ENCODE measurements at regions not wholly inside any gene's neighbourhood (a gene's known extent, or its start where the extent isn't known, plus 50 kb on each side); places are given as distances from the start of the nearest gene placed in this dataset.
"Not testable (repeated sequence)": the region's sequence is repeated elsewhere in the genome, so short reads cannot be mapped to it uniquely, and the experiment has no call there.

DNA sequence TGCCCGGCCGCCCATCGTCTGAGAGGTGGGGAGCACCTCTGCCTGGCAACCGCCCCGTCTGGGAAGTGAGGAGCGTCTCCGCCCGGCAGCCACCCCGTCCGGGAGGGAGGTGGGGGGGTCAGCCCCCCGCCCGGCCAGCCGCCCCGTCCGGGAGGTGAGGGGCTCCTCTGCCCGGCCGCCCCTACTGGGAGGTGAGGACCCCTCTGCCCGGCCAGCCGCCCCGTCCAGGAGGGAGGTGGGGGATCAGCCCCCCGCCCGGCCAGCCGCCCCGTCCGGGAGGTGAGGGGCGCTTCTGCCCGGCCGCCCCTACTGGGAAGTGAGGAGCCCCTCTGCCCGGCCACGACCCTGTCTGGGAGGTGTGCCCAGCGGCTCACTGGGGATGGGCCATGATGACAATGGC is 80.5 kb upstream of the FAM110C start:
- H3K27ac ChIP-seq (ENCODE audit: low read depth in 2 of 2, low read length in 1 of 2); H3K27me3 ChIP-seq (ENCODE audit: control insufficient read depth in 1 of 2, insufficient read depth in 2 of 2, low read length in 2 of 2); H3K4me3 ChIP-seq (ENCODE audit: low read depth in 1 of 2, low read length in 2 of 2); H3K36me3 ChIP-seq (ENCODE audit: control insufficient read depth in 2 of 2, insufficient read depth in 2 of 2, low read length in 1 of 2); H3K9me3 ChIP-seq (ENCODE audit: control insufficient read depth in 2 of 2, insufficient read depth in 1 of 2, low read depth in 1 of 2, low read length in 1 of 2); H3K4me1 ChIP-seq (ENCODE audit: control insufficient read depth in 2 of 2, insufficient read depth in 2 of 2, low read length in 1 of 2): not testable (repeated sequence)
- 96 to 100% methylated on average over 10 to 31 of the region's 31 CpGs for WGBS, 2 donors

DNA sequence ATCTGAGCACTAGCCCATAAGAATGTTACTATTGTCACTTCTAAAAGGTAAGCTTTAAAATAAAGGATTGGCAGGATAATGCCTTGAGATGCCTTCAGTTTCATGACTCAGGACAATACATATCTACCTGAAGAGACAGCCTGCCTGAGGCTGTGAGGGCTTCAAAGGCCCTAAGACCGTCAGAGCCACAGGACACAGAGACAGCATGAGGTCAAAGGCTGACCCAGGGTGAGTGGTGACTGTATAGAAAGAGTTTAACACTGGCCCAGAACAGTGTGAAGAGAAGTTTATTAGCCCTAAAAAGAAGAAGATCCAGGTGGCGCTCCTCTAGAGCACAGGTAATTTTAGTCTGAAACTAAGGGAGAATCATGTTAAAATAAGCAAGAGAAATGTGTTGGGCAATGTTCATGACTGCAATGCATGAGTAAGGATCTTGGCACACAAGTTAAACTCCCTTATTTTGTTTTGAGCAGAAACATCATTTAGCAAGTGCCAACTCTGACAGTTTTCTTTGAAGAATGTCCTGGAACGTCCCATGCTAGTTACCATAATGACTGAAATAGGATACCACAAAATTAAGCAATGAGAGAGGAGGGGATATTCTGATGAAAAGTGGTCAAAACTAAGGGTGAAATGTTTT is 78.1 kb upstream of the FAM110C start:
- H3K4me1 ChIP-seq (ENCODE audit: control insufficient read depth in 2 of 2, insufficient read depth in 2 of 2, low read length in 1 of 2), result no peaks in the 10 kb centered on the region
- no peaks in the 10 kb centered on the region for H3K9me3 ChIP-seq (ENCODE audit: control insufficient read depth in 2 of 2, insufficient read depth in 1 of 2, low read depth in 1 of 2, low read length in 1 of 2)
- 28 to 57% methylated on average over 3 of the region's 3 CpGs for WGBS, 2 donors
- peak overlapping the region in 1 of 2 donors; percentile 26 for H3K27ac ChIP-seq (ENCODE audit: low read depth in 2 of 2, low read length in 1 of 2)
- H3K36me3 ChIP-seq (ENCODE audit: control insufficient read depth in 2 of 2, insufficient read depth in 2 of 2, low read length in 1 of 2), result no peaks in the 10 kb centered on the region
- H3K27me3 ChIP-seq (ENCODE audit: control insufficient read depth in 1 of 2, insufficient read depth in 2 of 2, low read length in 2 of 2), result no peaks in the 10 kb centered on the region
- no peak overlapping the region for H3K4me3 ChIP-seq (ENCODE audit: low read depth in 1 of 2, low read length in 2 of 2)

DNA sequence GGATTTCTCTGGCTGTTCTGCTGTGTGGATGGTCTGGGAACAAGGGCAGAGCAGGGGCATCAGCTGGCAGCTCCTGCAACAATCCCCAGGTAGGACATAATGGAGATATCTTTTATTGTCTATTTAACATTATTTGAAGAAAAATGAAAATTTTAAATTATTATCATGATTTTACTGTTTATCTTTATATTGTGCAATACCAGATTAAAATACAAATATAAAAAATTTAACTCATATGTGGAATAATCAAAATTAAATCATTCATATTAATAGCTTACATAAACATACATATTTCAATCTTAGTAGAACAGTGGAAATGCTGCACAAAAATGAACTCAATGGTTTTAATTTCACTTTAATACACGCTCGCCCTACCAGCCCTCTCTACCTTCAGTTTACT is 70.6 kb upstream of the FAM110C start:
- H3K27me3 ChIP-seq (ENCODE audit: control insufficient read depth in 1 of 2, insufficient read depth in 2 of 2, low read length in 2 of 2), result no peaks in the 10 kb centered on the region
- WGBS, 2 donors, result 92 to 95% methylated on average over 2 of the region's 2 CpGs
- no peaks in the 10 kb centered on the region for H3K9me3 ChIP-seq (ENCODE audit: control insufficient read depth in 2 of 2, insufficient read depth in 1 of 2, low read depth in 1 of 2, low read length in 1 of 2)
- H3K36me3 ChIP-seq (ENCODE audit: control insufficient read depth in 2 of 2, insufficient read depth in 2 of 2, low read length in 1 of 2), result no peaks in the 10 kb centered on the region
- no peak overlapping the region for H3K27ac ChIP-seq (ENCODE audit: low read depth in 2 of 2, low read length in 1 of 2)
- no peaks in the 10 kb centered on the region for H3K4me1 ChIP-seq (ENCODE audit: control insufficient read depth in 2 of 2, insufficient read depth in 2 of 2, low read length in 1 of 2)
- no peak overlapping the region for H3K4me3 ChIP-seq (ENCODE audit: low read depth in 1 of 2, low read length in 2 of 2)

DNA sequence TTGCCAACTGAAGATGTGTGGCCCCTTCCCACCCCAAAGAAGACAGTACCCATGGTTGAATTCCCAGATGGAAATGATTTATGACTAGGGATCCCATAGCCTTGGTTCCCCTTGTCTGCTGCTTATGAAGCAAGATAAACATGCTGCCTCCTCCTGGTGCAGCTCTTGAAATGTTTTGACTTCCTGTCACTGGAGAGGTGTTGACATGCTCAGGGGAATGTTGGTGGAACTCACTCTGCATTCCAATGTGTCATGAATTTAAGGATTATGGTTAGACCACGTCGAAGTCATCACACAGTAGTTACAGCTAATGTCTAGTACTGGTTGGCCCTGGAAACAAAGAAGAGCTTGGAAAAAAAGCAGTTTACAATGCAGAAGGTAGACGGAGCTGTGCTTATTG is 69.0 kb upstream of the FAM110C start:
- H3K9me3 ChIP-seq (ENCODE audit: control insufficient read depth in 2 of 2, insufficient read depth in 1 of 2, low read depth in 1 of 2, low read length in 1 of 2), result no peaks in the 10 kb centered on the region
- no peak overlapping the region for H3K4me3 ChIP-seq (ENCODE audit: low read depth in 1 of 2, low read length in 2 of 2)
- no peak overlapping the region for H3K27ac ChIP-seq (ENCODE audit: low read depth in 2 of 2, low read length in 1 of 2)
- no peaks in the 10 kb centered on the region for H3K36me3 ChIP-seq (ENCODE audit: control insufficient read depth in 2 of 2, insufficient read depth in 2 of 2, low read length in 1 of 2)
- H3K4me1 ChIP-seq (ENCODE audit: control insufficient read depth in 2 of 2, insufficient read depth in 2 of 2, low read length in 1 of 2), result no peaks in the 10 kb centered on the region
- H3K27me3 ChIP-seq (ENCODE audit: control insufficient read depth in 1 of 2, insufficient read depth in 2 of 2, low read length in 2 of 2), result no peaks in the 10 kb centered on the region
- WGBS, 2 donors, result 30 to 32% methylated on average over 3 of the region's 3 CpGs

DNA sequence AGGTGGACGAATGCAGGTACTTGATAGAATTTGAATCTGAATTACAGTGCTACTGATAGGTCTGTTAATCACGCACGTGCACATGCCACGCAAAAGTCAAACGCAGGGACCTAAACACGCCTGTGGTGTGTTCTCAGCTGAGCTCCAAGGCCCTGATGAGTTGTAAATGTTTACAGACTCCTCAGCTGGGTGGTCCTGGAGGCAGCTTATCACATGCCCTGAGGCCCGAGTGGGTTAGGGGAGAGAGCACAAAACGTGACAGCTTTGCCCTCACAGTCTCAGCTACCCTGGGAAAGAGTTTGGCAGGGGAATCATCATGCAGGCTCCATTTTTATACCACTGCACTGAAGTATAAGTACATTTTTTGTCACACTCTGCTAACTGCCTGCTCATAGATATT is 68.3 kb upstream of the FAM110C start:
- WGBS, 2 donors, result 68 to 73% methylated on average over 8 of the region's 8 CpGs
- H3K27ac ChIP-seq (ENCODE audit: low read depth in 2 of 2, low read length in 1 of 2), result no peak overlapping the region

DNA sequence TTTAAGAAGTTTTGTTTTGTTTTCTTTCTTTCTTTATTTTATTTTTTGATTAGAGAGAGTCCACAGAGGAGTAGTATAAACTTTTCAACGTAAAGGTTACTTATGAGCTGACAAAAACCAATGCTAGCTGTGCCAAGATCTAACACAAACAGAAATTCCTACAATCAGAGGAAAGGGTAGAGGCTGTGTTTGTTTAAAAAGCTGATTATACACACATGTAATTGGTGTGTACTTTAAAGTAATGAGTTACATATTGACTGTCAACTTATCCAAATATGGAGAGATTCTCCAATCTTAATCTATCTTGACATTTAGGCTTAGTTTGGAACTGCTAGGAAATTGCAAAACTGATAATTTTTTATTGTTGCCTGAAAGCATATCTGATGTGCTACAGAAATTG is 63.7 kb upstream of the FAM110C start:
- Histone ChIP-seq H3K27me3 (ENCODE audit: control insufficient read depth in 1 of 2, insufficient read depth in 2 of 2, low read length in 2 of 2) (no peaks in the 10 kb centered on the region), H3K36me3 (ENCODE audit: control insufficient read depth in 2 of 2, insufficient read depth in 2 of 2, low read length in 1 of 2) (no peaks in the 10 kb centered on the region), H3K27ac (ENCODE audit: low read depth in 2 of 2, low read length in 1 of 2) (no peak overlapping the region), H3K4me3 (ENCODE audit: low read depth in 1 of 2, low read length in 2 of 2) (no peak overlapping the region), H3K4me1 (ENCODE audit: control insufficient read depth in 2 of 2, insufficient read depth in 2 of 2, low read length in 1 of 2) (no peaks in the 10 kb centered on the region), H3K9me3 (ENCODE audit: control insufficient read depth in 2 of 2, insufficient read depth in 1 of 2, low read depth in 1 of 2, low read length in 1 of 2) (peaks cover 0 to 6% of the 10 kb centered on the region in 2 donors)
- 35 to 36% methylated on average over 1 of the region's 1 CpG for WGBS, 2 donors

More for the DNA sequence above, 68.3 kb upstream of the FAM110C start:
- Histone ChIP-seq H3K9me3 (ENCODE audit: control insufficient read depth in 2 of 2, insufficient read depth in 1 of 2, low read depth in 1 of 2, low read length in 1 of 2) (no peaks in the 10 kb centered on the region), H3K27me3 (ENCODE audit: control insufficient read depth in 1 of 2, insufficient read depth in 2 of 2, low read length in 2 of 2) (no peaks in the 10 kb centered on the region), H3K36me3 (ENCODE audit: control insufficient read depth in 2 of 2, insufficient read depth in 2 of 2, low read length in 1 of 2) (no peaks in the 10 kb centered on the region), H3K4me3 (ENCODE audit: low read depth in 1 of 2, low read length in 2 of 2) (no peak overlapping the region), H3K4me1 (ENCODE audit: control insufficient read depth in 2 of 2, insufficient read depth in 2 of 2, low read length in 1 of 2) (no peaks in the 10 kb centered on the region)

DNA sequence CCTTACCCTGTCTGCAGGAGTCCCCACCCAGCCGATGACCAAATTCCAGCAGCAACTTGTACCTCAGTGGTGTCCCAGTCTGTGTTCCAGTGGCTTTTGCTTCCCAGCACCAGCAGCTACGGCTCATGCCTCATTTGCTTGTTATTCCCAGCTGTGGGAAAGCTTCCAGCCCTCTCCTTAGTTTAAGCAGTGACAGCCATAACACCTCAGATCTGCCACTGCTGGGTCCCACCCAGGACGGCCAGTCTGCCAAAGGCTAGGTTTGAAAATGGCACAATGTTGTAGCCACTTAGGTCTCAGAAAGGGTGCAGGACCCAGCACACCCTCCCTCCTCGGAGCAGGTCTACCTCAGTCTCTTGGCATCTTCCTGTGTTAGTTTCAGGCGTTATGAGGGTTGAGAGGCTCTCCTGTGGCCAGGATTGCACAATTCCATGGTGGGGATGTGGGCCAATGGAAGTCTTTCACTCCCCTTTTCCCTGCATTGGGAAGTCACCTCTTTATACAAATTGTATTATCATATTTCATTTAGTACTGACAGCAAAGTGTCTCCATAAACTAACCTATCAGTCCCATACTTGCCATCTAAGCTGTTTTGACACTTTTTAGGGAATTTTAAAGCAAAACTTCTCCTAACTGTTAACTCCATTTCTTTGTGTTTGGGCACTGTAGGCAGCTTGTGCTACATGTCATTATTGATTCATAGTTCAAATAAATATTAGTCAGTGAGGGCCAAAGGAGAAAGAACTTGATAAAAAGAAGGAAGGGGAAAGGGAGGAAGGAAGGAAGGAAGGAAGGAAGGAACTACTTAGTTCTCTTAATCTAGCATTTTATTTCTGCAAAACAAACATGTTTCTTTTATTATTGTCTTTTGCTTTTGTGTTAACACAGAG is 62.9 kb upstream of the FAM110C start:
- peaks cover 0 to 6% of the 10 kb centered on the region in 2 donors for H3K9me3 ChIP-seq (ENCODE audit: control insufficient read depth in 2 of 2, insufficient read depth in 1 of 2, low read depth in 1 of 2, low read length in 1 of 2)

DNA sequence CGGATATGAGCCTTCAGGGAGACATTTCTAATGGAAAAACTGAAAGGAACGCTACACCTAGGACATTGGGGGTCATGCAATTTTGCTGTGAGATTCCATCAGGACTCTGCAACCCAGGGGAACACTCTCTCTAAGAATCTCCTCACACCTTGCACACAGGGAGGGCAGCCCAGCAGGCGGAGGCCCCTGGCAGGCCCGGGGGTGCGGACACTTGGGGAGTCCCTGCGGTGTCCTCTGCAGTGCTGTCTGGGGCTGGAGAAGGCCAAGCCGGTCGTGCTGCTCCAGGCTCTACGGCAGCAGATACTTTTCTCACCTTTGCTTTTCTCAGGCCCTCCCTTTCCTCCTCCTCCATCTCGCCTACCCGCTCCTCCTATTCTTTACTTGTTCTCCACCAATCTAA is 54.7 kb upstream of the FAM110C start:
- H3K27ac ChIP-seq (ENCODE audit: low read depth in 2 of 2, low read length in 1 of 2), result no peak overlapping the region
- H3K27me3 ChIP-seq (ENCODE audit: control insufficient read depth in 1 of 2, insufficient read depth in 2 of 2, low read length in 2 of 2), result no peaks in the 10 kb centered on the region
- H3K36me3 ChIP-seq (ENCODE audit: control insufficient read depth in 2 of 2, insufficient read depth in 2 of 2, low read length in 1 of 2), result no peaks in the 10 kb centered on the region
- H3K9me3 ChIP-seq (ENCODE audit: control insufficient read depth in 2 of 2, insufficient read depth in 1 of 2, low read depth in 1 of 2, low read length in 1 of 2), result peaks cover 0 to under 1% of the 10 kb centered on the region in 2 donors
- no peak overlapping the region for H3K4me3 ChIP-seq (ENCODE audit: low read depth in 1 of 2, low read length in 2 of 2)
- no peaks in the 10 kb centered on the region for H3K4me1 ChIP-seq (ENCODE audit: control insufficient read depth in 2 of 2, insufficient read depth in 2 of 2, low read length in 1 of 2)
- WGBS, 2 donors, result 89 to 90% methylated on average over 11 of the region's 11 CpGs

More for the DNA sequence above, 62.9 kb upstream of the FAM110C start:
- H3K27ac ChIP-seq (ENCODE audit: low read depth in 2 of 2, low read length in 1 of 2), result no peak overlapping the region
- no peaks in the 10 kb centered on the region for H3K27me3 ChIP-seq (ENCODE audit: control insufficient read depth in 1 of 2, insufficient read depth in 2 of 2, low read length in 2 of 2)
- no peaks in the 10 kb centered on the region for H3K36me3 ChIP-seq (ENCODE audit: control insufficient read depth in 2 of 2, insufficient read depth in 2 of 2, low read length in 1 of 2)
- no peak overlapping the region for H3K4me3 ChIP-seq (ENCODE audit: low read depth in 1 of 2, low read length in 2 of 2)
- H3K4me1 ChIP-seq (ENCODE audit: control insufficient read depth in 2 of 2, insufficient read depth in 2 of 2, low read length in 1 of 2), result no peaks in the 10 kb centered on the region
- 56 to 64% methylated on average over 5 of the region's 5 CpGs for WGBS, 2 donors
